ENCODE measurements at regions not wholly inside any gene's neighbourhood (a gene's known extent, or its start where the extent isn't known, plus 50 kb on each side); places are given as distances from the start of the nearest gene placed in this dataset.

DNA sequence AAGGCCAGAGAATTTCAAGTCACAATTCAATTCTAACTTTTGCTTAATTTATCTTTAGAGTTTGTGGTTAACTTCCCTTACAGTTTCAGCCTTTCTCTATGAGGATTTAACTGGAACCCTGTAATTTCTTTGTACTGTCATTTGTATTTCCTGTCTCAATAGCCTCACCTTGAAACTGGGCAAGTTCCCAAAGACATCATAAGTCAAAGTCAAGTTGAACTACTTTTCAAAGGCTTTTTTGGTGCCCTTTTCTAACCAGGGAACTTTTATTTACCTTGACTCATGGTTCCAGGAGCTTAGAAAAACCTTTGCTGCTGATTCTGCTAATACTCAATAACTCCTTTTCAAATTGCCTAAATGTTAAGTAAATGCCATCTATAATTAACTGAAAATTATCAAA is 200.8 kb upstream of the KRR1 start:
- TF ChIP-seq TAF1 (IDR thresholded peaks at IDR 0.05; ENCODE audit: borderline replicate concordance, insufficient read depth, low read length) = no peak
- no peak for TF ChIP-seq REST (IDR thresholded peaks at IDR 0.05; ENCODE audit: insufficient read depth in 1 of 2, low read depth in 2 of 2, low read length in 2 of 2)
- no peak for TF ChIP-seq POLR2AphosphoS5 (IDR thresholded peaks at IDR 0.05; ENCODE audit: low read depth, low read length)
- no peak for TF ChIP-seq SIN3A (IDR thresholded peaks at IDR 0.05; ENCODE audit: borderline replicate concordance, insufficient read depth, low read length)
- TF ChIP-seq FOXP2 (optimal IDR thresholded peaks at IDR 0.05; ENCODE audit: borderline replicate concordance, extremely low read depth, extremely low read length, insufficient read depth) = no peak

Measured in PFSK-1 (cell line).